IPS DF 4.7 (cell line): ENCODE measurements at regions not wholly inside any gene's neighbourhood (a gene's known extent, or its start where the extent isn't known, plus 50 kb on each side); places are given as distances from the start of the nearest gene placed in this dataset.

ENCODE experiments used
- DNase-seq: peaks from one replicate; pipeline ENCODE4 v3.0.0-alpha.2; 2013; ENCODE audit warnings: low spot score; ENCODE audit errors: extremely low read depth

DNA sequence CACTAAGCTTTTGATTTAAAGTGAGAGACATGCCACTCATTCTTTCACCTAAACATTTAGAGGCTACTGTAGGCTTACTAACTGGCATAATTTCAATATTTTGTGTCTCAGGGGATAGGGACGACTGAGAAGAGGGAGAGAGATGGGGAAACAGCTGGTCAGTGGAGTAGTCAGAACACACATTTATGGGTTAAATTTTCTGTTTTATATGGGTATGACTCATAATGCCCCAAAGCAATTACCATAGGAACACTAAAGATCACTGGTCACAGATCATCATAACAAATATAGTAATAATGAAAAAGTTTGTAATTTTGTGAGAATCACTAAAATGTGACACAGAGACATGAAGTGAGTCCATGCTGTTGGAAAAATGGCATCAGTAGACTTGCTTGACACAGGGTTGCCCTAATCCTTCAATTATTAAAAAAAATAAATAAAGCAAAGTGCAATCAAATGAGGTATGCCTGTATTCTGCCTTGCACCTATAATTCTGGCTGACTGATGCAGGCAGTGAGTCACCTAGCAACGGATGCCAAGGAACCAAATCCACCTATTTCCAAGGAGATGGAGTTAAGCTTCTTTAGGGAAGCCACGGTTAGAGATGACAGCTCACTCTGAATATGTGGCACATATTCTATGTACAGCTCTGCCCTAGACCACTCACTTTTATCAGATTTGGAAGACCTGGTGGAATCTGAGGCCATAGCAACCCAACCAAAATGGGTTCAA lies 166.1 kb downstream of the MARCHF11 start:
- no peak for DNase-seq

DNA sequence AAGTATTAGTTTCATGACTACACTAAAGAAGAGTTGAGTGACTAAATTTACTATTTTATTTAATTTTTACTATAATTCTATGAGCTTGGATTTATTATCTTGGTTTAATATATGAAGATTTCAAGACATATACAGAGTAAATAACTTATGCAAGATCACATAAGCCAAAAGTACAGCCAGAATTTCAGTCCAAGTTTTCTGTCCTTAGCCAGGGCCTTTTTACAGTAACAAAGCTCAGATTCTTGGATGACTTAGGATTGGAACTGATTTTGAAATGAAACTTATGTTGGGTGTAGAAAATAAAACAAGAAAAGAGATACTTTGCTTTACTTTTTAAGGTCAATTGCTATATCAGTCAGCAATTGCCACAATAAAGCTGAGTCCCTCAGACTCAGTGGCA lies 170.3 kb downstream of the MARCHF11 start:
- DNase-seq = no peak

DNA sequence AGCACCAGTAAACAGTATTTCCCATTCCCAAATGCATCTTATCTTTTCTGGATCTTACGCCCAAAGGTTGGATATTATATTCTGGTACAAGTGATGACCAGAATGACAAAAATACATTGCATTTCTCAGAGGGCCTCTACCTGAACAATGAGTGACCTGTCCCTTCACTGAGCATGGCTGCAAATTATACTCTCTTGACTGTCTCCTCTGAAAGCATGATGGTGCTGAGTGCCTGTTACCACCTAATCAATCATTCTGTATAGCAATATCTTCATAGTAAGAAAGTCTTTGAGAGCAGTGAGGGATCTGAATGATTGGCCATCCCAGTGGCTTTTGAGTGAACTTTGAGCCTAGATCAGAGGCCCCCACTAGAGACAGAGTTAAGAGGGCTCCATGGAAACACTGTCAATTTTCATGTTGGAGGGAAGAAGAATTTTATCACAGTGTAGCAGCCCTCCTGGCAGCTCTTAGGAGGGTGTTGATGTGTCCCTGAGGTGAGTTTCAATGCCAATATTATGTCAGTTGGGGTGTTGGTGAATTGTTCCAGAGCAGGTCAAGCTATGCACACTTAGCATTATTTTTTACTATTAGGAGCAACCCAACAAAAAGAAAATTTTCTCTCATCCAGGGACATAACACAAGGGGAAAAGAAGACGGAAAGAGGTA lies 171.7 kb downstream of the MARCHF11 start:
- DNase-seq = no peak

DNA sequence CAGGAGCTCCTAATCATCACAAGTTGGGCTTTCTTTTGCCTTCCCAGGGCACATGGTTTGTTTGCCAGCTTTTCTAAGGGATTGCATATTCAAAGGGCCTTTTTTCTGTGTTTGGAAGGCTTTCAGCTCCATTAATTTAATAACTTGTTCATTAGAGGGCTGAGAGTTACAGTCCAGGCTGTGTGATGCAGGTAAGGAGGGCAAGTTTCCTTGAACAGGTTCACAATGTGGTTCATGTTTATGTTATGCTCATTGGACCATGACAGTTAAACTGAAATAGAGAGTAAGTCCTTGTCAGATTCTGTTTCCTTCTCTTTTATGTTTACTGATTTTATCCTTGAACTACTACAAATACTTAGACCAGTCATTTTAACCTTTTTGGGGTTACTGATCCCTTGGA lies 174.4 kb downstream of the MARCHF11 start:
- DNase-seq = no peak

DNA sequence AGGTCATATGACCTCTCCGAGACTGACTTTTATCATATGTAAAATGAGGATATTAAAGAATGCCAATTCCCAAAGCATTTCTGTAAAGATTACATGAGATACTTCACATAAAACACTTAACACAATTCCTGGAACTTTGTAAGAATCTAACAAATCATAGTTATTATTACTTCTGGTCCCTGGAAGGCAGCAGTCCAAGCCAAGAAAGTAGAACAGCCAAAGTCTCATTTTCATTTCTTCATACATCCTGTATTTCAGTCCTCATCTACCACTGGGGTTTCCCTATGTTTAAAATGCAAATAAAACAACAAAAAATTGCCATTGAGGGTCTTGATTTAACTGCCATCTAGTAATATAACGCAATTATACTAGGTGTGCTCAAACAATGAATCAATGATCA lies 179.5 kb downstream of the MARCHF11 start:
- no peak for DNase-seq

DNA sequence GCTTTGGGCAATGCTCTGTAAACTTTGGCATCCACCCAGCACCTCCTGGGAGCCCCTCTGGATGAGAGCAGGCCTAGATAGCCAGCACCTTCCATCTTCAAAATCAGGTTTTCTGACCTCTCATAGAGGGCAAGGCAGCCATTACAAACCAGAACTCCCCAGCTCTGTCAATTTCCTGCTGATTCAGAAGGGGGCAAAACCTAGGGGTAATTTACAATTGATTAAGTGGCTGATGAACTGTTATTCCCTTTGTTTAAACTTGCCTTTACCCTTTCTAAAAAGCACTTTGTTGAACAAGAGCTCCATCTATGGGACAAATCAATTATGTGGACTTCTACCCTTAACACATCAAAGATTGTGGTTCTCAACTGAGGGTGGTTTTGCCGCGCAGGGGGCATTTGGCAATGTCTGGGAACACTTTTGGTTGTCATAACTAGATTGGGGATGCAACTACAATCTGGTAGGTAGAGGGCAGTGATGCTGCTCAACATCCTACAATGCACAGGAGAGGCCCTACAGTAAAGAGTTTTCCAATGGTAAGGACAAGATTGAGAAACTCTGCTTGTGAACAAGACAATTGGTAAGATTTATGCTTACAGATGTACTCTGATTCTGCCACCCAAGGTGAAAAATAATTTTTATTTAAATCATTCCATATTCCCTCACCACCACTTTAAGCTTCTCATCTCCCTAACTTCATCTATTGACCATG lies 184.1 kb downstream of the MARCHF11 start:
- peak; percentile 30 for DNase-seq

DNA sequence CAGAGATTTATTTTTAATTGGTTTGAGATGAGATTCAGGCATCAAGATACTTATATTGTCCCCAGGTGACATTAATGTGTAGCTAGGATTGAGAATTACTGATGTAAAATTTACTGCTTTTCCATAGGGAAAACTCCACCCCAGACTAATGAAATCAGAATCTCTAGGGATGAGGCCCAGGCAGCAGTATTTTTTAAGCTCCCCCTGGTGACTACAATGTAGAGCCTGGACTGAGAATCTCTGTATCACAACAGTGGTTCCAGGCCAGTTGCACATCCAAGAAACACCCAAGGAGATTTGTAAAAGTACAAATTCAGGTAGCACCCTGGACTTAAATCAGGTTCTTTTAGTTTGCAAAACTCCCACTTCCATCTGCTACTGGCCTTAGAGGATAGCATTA lies 185.7 kb downstream of the MARCHF11 start:
- no peak for DNase-seq

DNA sequence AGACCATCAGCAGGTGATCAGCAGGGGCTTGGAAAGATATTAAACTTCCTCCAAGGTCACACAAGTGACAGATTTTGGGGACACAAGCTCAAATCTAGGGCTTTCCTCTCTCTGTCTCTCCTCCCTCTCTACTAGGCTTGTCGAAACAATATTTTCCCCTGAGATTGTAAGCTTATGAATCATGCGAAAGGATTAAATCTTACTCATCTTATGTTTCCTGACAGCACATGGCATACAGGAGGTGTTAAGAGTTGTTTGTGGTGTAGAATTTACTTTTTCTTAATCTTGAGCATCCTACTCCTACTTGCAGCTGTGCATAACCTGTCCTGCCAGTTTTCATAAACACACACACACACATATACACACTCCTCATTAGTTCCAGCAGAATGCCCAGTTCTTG lies 186.3 kb downstream of the MARCHF11 start:
- no peak for DNase-seq

DNA sequence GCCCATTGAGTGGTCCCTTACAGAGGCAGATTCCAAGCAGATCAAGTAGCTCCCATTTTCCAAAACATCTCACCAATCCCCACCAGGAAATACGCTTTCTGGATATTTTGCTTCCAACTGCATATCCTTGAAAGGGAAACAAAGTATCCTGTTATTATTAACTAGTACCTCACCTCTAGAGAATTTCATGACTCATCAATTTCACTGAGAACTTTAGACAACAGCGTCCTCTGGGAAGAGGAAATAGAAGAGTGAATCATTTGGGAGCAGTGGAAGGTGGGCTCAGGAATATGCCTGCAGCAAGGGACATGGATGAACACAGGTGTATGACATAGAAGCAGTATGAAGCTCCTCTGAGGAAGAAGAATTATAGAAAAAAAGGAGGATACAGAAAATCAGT lies 186.7 kb downstream of the MARCHF11 start:
- no peak for DNase-seq

DNA sequence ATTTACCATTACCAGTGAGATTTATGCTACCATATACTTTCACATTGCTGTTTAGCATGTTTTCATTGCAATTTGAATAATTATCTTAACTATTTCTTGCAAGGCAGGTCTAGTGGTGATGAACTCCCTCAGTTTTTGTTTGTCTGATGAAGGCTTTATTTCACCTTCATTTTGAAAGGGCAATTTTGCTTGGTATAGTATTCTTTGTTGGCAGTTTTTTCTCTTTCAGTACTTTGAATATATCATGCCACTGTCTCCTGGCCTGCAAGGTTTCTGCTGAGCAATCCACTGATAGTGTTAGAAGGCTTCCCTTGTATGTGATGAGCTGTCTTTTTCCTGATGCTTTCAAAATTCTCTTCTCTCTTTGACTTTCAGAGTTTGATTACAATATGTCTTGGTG lies 188.0 kb downstream of the MARCHF11 start:
- DNase-seq = no peak
